HL-60 (cell line): ENCODE measurements at regions not wholly inside any gene's neighbourhood (a gene's known extent, or its start where the extent isn't known, plus 50 kb on each side); places are given as distances from the start of the nearest gene placed in this dataset.

Experiments
- POLR2AphosphoS5 ChIP-seq: IDR thresholded peaks from 2 replicates; pipeline ENCODE4 v1.6.1; 2012; ENCODE audit warnings: low read depth
- TF ChIP-seq, protein P1 (sequence below): IDR thresholded peaks from one replicate; pipeline ENCODE4 v1.5.1; 2011; ENCODE audit warnings: low read length, control low read depth, inconsistent platforms; ENCODE audit not compliant: insufficient read depth
- TF ChIP-seq, protein P2 (sequence below): IDR thresholded peaks from 2 replicates; pipeline ENCODE4 v1.6.1; 2012; ENCODE audit warnings: low read depth; ENCODE audit not compliant: insufficient replicate concordance

DNA sequence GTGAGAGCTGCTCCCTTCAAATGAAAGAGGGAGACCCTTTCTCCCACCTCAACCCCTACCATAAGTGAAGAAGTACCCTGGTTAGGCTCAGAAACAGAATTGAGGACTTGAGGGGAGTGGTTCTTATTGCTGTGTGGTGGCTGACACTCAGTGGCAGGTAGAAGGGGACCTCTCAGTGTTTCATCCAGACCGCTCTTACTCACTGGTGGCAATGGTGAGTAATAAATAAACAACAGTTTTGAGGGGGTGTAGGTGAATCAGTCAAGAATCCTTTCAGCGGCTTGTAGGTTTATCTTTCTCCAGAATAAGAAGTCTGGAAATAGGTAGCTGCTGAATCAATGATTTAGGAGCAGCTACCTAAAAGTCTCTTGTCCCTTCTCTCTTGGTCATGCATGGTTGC, 403.4 kb upstream of the B3GAT1 start:
- TF ChIP-seq, protein P1, sequence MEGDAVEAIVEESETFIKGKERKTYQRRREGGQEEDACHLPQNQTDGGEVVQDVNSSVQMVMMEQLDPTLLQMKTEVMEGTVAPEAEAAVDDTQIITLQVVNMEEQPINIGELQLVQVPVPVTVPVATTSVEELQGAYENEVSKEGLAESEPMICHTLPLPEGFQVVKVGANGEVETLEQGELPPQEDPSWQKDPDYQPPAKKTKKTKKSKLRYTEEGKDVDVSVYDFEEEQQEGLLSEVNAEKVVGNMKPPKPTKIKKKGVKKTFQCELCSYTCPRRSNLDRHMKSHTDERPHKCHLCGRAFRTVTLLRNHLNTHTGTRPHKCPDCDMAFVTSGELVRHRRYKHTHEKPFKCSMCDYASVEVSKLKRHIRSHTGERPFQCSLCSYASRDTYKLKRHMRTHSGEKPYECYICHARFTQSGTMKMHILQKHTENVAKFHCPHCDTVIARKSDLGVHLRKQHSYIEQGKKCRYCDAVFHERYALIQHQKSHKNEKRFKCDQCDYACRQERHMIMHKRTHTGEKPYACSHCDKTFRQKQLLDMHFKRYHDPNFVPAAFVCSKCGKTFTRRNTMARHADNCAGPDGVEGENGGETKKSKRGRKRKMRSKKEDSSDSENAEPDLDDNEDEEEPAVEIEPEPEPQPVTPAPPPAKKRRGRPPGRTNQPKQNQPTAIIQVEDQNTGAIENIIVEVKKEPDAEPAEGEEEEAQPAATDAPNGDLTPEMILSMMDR, result no peak
- no peak for TF ChIP-seq POLR2AphosphoS5
- TF ChIP-seq, protein P2, sequence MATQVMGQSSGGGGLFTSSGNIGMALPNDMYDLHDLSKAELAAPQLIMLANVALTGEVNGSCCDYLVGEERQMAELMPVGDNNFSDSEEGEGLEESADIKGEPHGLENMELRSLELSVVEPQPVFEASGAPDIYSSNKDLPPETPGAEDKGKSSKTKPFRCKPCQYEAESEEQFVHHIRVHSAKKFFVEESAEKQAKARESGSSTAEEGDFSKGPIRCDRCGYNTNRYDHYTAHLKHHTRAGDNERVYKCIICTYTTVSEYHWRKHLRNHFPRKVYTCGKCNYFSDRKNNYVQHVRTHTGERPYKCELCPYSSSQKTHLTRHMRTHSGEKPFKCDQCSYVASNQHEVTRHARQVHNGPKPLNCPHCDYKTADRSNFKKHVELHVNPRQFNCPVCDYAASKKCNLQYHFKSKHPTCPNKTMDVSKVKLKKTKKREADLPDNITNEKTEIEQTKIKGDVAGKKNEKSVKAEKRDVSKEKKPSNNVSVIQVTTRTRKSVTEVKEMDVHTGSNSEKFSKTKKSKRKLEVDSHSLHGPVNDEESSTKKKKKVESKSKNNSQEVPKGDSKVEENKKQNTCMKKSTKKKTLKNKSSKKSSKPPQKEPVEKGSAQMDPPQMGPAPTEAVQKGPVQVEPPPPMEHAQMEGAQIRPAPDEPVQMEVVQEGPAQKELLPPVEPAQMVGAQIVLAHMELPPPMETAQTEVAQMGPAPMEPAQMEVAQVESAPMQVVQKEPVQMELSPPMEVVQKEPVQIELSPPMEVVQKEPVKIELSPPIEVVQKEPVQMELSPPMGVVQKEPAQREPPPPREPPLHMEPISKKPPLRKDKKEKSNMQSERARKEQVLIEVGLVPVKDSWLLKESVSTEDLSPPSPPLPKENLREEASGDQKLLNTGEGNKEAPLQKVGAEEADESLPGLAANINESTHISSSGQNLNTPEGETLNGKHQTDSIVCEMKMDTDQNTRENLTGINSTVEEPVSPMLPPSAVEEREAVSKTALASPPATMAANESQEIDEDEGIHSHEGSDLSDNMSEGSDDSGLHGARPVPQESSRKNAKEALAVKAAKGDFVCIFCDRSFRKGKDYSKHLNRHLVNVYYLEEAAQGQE, result no peak
